GM18868 (cell line): ENCODE measurements at regions not wholly inside any gene's neighbourhood (a gene's known extent, or its start where the extent isn't known, plus 50 kb on each side); places are given as distances from the start of the nearest gene placed in this dataset.
A peak's percentile ranks its signal among the peaks of the same experiment; 100 is the strongest.
"Not testable (repeated sequence)": the region's sequence is repeated elsewhere in the genome, so short reads cannot be mapped to it uniquely, and the experiment has no call there.

Experiments
- ATAC-seq: cut with Tn5 transposase; IDR thresholded peaks from one replicate; pipeline ENCODE4 v1.9.1; 2021; ENCODE audit warnings: mild to moderate bottlenecking, moderate library complexity; ENCODE audit not compliant: unreplicated experiment

DNA sequence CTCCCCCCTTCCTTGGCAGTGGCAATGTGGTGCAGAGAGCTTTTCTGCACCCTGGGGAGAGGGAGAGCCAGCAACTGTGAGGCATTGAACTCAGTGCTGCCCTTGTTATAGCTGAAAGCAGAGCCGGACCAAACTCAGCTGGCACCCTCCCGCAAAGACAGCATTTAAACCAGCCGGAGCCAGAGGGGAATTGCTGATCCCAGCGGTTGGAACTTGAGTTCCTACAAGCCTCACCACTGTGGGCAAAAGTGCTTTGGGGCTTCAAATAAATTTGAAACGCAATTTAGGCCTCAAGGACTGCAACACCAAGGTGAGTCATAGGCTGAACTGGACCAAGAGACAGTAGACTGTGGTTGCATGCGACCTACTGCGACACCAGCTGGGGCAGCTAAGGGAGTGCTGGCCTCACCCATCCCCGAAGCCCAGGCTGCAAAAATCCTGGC lies 207.6 kb upstream of the CDKN2B start:
- no peak for ATAC-seq

DNA sequence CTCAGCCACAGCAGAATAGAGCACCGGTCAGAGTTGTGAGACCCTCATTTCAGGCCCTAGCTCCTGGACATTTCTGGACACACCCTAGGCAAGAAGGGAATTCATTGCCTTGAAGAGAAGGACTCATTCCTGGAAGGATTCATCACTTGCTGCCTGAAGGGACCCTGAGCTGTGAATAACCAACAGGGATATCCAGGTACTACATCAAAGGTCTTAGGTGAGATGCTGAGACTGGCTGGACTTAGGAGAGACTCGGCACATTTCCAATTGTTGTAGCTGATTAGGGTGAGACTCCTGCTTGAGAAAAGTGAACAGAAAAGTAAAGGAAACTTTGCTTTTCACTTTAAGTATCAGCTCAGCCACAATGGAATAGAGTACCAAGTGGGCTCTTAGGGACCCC lies 208.1 kb upstream of the CDKN2B start:
- ATAC-seq, result no peak

DNA sequence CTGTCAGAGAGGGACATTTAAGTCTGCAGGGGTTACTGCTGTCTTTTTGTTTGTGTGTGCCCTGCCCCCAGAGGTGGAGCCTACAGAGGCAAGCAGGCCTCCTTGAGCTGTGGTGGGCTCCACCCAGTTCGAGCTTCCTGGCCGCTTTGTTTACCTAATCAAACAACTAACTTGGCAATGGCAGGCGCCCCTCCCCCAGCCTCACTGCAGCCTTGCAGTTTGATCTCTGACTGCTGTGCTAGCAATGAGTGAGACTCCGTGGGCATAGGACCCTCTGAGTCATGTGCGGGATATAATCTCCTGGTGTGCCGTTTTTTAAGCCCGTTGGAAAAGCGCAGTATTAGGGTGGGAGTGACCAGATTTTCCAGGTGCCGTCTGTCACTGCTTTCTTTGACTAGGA lies 216.8 kb upstream of the CDKN2B start:
- ATAC-seq, result not testable (repeated sequence)

DNA sequence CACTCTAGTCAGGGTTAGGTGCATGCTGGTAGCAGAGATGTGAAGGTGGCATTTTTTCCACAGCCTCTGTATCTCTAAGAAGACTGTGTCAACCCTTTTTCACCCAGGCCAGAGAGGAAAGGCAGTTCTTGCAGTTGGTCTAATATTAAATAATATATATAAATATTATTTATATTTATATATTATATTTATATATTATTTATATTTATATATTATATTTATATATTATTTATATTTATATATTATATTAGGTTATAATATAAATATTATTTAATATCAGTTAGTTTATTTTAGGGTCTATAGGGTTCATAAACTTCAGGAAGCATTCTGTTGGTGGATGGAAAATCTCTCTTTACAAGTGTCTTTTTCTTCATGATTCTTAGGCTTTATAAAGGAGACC lies 218.6 kb upstream of the DMRTA1 start:
- ATAC-seq, result no peak

DNA sequence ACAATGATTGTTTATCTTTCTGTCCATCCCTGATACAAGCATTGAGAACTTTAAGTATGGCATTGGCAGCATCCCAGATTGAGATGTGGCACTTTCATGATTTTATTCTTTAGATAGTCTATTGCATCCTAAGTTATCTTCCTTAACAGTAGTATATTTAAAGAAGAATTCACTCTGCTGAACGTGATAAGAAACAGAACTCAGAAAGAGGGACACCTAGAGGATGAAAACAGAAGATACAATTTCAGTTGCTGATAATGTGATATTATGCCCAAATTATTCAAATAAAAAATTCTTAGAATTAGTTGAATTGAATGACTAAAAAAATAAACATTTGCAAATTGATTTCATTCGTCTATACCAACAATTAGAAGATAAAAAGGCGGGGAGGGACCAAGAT lies 218.1 kb upstream of the DMRTA1 start:
- ATAC-seq, result no peak

DNA sequence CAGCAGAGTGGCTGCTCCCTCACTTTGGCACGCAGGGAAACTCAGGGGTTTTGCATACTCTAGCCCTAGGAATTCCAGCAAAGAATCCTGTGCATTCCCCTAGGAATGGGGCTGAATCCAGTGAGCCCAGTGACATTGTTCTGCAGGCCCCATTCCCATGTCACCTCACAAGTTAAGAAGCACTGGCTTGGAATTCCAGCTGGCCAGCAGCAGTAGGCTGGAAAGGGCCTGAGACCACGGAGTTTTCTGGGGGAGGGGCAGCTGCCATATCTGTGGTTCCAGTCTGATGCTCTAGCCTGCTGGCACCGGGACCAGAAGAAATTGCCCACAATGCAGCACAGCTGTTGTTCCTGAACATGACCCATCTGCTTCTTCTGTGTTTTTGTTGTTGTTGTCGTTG lies 217.6 kb upstream of the DMRTA1 start:
- ATAC-seq, result no peak

DNA sequence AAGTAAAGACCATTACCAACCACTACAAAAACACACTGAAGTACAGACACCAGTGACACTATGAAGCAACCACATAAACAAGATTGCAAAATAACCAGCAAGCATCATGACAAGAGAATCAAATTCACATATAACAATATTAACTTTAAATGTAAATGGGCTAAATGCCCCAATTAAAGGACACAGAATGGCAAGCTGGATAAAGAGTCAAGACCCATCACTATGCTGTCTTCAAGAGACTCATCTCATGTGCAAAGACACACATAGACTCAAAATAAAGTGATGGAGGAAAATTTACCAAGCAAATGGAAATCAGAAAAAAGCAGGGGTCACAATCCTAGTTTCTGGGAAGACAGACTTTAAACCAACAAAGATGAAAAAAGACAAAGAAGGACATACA lies 215.3 kb upstream of the DMRTA1 start:
- ATAC-seq, result not testable (repeated sequence)

DNA sequence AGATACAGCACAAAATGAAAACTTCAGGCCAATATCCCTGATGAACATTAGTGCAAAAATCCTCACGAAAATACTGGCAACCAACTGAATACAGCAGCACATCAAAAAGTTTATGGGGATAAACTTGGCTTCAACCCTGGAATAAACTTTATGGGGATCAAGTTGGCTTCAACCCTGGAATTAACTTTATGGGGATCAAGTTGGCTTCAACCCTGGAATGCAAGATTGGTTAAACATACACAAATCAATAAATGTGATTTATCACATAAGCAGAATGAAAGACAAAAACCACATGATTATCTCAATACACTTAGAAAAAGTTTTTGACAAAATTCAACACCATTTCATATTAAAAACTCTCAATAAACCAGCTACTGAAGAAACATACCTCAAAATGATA lies 213.7 kb upstream of the DMRTA1 start:
- no peak for ATAC-seq

DNA sequence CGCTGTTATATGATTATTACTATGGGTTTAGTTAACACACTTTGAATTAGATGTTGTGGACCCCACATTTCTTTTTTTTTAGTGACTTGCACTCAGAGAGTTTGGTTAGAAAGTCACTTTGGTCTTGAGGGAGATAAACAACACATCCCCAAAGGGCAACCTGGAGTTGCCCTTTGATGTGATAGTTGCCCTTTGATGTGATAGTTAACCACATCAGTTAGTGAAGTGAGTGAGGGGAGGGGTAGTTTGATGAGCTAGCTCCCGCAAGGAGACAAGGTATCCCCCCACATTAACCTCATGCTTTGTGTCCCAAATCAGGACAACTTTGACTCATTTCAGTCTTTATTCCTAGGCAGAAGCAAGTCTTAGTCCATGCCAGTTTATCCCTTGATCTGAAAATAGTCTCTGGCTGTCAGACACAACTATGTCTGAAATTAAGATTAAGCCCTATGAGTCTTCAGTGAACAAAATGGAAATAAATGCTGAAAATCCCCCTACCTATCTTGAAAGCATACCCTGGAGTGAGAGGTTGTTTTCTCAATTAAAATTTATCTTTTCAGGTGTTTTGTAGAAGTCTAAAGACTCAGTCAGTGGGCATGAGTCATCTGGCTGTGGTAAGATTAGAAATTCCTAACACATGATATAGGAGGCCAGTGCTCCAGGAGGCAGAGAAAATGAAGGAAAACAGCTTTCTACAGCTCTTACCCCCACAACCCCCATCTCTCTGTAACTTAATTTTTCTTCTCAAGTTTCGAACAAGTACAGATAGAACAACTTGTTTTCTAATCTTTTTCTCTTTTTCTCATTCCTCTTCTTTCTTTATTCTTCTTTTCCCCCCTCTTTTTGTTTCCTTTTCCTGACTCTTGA lies 208.9 kb upstream of the DMRTA1 start:
- no peak for ATAC-seq

DNA sequence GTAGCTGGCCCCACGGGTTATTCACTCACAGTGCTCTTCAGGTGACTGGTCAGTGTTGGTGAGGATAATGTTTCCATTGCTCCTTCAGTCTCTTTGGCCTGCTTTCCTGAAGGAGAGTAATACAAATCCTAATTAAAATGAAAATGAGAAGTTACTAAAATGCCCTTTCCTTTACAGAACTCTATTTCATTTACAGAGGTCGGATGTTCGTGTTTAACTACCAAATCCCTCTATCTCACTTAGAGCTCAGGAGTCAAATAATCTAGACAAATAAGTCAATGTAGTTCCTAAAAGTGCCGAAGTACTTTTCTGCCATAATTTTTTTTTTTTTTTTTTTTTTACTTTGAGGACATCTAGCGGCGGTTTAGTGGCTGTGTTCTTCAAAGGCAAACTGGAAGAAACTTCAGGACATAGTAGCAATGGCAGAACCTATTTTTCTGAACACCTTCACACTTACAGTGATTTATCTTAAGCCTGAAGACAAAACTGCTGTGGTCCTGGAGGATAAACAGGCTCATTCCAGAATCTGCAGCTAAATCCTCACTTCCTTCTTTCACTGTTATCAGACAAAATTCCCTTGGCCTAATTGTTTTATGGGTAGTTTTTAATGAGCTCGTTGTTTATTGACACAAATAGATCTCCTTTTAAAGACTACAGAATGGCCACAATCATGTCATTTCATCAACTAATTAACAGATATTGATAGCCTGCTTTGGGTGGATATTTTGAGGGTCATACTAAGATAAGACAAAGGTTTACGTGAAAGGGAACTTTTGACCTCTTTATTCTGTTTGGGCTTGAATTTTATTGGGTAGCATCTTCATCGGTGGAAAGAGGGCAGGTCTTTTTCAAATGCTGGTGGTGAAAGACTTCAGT lies 207.6 kb upstream of the DMRTA1 start:
- ATAC-seq, result no peak

DNA sequence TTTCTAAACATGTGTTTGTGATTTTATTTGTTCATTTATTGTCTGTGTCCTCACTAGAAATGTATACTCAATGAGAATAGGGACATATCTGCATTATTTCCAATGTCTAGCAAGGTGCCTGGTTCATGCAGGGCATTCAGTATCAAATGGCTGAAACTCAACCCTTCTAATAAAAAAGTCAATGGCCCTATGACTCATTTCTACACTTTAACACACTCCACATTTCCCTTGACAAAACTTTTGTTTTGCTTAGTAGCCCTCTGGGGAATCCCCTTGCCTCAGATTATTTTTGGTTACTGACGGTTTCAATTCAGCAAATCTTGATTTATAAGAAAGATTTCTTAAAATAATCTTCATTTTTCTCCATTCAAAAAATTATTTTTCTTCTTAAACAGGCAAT lies 206.0 kb upstream of the DMRTA1 start:
- ATAC-seq, result peak; percentile 87

DNA sequence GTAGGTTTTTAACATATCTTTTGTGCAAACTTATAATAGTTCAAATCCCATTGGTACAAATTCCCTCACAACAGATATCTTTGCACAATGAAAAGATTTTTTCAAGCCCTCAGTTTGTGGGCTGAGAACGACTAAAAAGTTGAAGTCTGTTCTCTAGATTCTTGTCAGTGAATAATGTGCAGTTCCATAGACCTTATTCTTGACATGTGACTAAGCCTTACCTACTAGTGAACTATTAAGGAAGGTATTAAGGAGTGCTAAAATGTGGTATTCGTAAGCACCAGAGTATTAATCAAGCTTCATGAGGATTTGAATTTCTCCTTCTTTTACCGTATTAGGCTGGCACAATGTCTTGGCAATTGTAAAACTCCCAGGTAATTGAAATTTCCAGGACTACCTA lies 205.6 kb upstream of the DMRTA1 start:
- no peak for ATAC-seq

DNA sequence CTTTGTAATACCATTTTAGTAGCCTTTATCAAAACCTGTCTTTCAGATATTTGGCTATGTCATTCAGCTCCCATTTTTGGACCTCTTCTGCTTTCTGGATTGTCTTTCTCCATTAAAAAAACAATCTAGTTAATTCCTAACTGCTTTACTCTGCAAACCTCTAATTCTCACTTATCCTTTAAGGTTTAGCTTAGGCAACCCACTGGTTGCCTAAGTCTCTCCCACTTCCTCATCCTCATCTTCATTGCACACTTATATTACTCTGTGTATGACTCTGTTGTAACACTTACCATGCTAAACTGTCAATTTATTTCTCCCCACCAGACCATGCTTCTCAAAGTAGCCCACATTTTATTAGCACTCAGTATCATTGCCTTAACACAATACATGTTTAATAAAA lies 205.0 kb upstream of the DMRTA1 start:
- ATAC-seq, result no peak

DNA sequence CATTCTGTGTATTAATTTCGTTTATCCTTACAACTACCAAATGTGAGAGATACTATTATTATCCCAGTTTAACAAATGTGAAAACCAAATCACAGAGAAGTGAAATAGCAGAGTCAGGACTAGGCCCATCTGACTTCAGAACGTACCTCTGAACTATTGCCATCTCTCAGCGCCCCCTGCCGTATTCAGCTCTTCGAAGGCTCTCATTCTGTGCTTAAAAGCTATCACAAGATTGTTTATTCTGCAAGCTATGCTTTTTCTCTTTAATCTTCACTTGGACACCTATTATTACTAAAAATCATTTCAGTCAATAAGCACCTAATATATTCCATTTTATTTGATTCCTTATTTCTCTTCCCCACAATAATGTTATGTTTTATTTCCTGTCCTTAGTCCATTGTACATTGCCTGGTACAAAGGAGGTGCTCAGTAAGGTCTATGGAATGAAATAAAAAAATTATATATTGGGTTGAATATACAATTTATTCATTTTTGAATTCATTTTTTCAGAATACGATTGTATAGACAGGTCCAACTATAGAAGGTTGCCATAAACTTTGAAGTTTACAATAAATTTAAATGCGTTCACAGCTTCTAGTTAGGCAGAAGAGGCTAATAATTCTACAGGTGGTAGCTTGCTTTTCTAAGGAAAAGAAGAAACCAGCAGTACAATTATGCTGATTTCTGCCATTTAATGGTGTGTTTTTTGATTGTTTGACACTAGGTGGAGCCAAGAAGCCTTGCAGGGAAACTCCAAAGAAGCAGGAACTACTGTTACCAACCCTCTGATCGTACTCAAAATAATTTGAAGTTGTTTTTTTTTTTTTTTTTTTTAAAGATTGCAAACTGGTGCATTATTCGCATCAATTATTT lies 202.2 kb upstream of the DMRTA1 start:
- ATAC-seq, result peak; percentile 51

DNA sequence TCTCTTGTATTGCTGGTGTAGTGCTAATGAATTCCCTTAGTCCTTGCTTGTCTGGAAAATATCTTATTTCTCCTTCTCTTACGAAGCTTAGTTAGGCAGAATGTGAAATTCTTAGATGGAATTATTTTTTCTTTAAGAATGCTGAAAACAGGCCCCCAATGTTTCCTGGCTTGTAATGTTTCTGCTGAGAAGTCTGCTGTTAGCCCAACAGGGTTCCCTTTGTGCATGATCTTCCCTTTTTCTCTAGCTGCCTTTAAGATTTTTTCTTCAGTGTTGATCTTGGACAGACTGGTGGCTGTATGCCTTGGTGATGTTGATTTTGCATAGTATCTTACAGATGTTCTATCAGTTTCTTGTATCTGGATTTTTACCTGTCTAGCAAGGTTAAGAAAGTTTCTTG lies 191.3 kb upstream of the DMRTA1 start:
- no peak for ATAC-seq

DNA sequence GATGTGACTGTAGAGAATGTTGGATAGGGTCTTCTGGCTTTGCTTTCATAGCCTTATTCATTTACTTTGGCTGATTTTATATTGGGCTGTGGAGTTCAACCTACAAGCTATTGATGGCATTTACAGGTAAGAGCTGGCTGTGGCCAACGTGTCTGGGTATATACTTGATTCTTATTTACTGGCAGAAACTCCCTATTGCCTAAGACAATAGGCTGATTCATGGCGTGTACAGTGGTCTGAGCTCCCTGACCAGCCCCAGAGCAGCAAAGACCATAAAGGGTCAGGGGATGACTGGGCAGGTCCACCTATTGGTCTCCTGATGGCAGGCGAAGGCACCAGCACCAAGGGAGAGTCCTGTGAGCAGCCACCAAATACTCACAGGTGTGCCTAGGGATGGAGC lies 190.2 kb upstream of the DMRTA1 start:
- no peak for ATAC-seq

DNA sequence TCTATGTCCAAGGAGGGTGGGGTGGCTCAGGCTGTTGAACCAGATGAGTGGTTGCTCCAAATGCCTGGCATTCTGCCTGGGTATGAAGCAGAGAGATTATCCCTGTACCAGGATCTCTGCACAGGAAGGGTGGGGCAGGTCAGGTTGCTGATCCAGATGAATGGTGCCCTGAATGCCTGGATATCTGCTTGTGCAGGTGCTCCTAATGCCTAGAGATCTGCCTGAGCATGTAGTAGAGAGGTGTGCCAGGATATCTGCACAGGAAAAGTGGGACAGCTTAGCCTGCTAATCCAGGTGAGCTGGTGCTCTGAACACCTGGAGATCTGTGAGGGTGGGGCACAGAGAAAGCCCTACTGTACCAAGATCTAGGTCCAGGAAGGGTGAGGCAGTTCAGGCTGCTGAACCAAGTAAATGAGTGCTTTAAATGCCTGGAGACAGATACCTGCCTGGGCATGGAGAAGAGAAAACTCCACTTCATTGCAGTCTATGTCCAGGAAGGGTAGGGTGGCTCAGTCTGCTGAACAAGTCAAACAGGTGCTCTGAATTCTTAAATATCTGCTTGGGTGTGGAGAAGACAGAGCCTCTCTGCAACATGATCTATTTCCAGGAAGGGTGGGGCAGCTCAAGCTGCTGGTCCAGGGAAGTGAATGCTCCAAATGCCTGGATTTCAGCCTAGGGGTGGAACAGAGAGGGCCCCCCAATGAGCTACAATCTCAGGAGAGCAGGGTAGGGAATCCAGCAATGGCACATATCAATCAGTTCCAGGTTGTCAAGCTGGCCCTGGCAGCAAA lies 189.4 kb upstream of the DMRTA1 start:
- no peak for ATAC-seq

DNA sequence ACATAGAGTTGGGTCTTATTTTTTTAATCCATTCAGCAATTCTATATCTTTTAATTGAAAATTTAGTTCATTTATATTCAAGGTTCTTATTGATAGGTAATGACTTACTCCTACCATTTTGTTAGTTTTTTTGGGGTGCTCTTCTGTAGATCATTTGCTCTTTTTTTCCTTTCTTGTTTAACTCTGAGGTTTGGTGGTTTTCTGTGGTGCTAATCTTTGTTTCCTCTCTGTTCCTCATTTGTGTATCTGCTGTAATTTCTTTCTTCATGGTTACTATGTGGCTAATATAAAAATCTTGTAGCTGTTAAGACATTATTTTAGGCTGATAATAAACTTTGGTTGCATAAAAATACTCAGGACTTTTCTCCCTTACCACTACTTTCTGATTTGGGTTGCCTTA lies 181.6 kb upstream of the DMRTA1 start:
- no peak for ATAC-seq

DNA sequence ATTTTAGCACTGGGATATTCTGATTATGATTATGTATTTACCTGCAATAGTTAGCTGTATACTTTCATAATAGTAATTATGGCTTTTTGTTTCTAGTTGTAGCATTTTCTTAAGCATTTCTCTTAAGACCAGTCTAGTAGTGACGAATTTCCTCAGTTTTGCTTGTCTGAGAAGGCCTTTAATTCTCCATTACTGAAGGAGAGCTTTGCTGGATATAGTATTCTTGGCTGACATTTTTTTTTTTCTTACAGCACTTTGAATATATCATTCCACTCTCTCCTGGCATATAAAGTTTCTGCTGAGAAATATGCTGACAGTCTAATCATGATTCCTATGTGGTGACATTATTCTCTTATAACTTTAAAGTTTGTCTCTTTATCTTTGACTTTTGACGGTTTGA lies 181.1 kb upstream of the DMRTA1 start:
- ATAC-seq, result no peak

DNA sequence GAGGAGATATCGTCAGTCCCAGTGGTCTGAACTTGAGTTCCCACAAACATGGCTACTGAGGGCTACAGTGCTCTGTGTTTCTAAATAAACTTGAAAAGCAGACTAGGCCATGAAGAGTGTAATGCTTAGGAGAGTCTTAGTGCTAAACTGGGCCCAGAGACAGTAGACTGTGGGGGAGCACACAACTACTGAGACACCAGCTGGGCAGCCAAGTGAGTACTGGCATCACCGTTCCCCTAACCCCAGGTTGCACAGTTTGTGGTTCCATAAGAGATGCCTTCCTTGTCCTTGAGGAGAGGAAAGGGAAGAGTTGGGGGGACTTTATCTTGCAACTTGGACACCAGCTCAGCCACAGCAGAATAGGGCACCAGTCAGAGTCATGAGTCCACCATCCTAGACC lies 172.1 kb upstream of the DMRTA1 start:
- no peak for ATAC-seq
